Vagina (tissue), 2 donors: ENCODE measurements at regions not wholly inside any gene's neighbourhood (a gene's known extent, or its start where the extent isn't known, plus 50 kb on each side); places are given as distances from the start of the nearest gene placed in this dataset.

Experiments used
- CTCF ChIP-seq, 3 experiments: fragments of 450-650 bp in 2 of 3; fragments of 200-600 bp in 1 of 3; sonication (generic) in 1 of 3; IDR thresholded peaks; one replicate each; pipeline ENCODE4 v1.5.1; 2017 to 2019; ENCODE audit warnings: antibody characterized with exemption in 3 of 3, mild to moderate bottlenecking in 2 of 3, moderate library complexity in 2 of 3
- POLR2AphosphoS5 ChIP-seq, 2 donors: sonication (generic); formaldehyde crosslinking; IDR thresholded peaks; one replicate each; pipeline ENCODE4 v1.9.0; 2017; ENCODE audit warnings: antibody characterized with exemption in 2 of 2, mild to moderate bottlenecking in 2 of 2, low read depth in 1 of 2; ENCODE audit not compliant: insufficient read depth in 1 of 2

- no peak for TF ChIP-seq CTCF (IDR thresholded peaks at IDR 0.05)
- no peak for TF ChIP-seq POLR2AphosphoS5 (IDR thresholded peaks at IDR 0.05; ENCODE audit: insufficient read depth in 1 of 2, low read depth in 1 of 2)
Observed at GRCh38 chr2:217650229-217650628, 352.6 kb downstream of the TNS1 start.
